ENCODE measurements at regions not wholly inside any gene's neighbourhood (a gene's known extent, or its start where the extent isn't known, plus 50 kb on each side); places are given as distances from the start of the nearest gene placed in this dataset.

- no TSS peak for BruUV-seq (replicated peaks)
- TF ChIP-seq, protein P1, sequence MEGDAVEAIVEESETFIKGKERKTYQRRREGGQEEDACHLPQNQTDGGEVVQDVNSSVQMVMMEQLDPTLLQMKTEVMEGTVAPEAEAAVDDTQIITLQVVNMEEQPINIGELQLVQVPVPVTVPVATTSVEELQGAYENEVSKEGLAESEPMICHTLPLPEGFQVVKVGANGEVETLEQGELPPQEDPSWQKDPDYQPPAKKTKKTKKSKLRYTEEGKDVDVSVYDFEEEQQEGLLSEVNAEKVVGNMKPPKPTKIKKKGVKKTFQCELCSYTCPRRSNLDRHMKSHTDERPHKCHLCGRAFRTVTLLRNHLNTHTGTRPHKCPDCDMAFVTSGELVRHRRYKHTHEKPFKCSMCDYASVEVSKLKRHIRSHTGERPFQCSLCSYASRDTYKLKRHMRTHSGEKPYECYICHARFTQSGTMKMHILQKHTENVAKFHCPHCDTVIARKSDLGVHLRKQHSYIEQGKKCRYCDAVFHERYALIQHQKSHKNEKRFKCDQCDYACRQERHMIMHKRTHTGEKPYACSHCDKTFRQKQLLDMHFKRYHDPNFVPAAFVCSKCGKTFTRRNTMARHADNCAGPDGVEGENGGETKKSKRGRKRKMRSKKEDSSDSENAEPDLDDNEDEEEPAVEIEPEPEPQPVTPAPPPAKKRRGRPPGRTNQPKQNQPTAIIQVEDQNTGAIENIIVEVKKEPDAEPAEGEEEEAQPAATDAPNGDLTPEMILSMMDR (conservative IDR thresholded peaks at IDR 0.05; ENCODE audit: low read depth, low read length): no peak
- TF ChIP-seq EZH2 (IDR thresholded peaks at IDR 0.05; ENCODE audit: borderline replicate concordance, low read depth, low read length, poor library complexity, severe bottlenecking): no peak
- intact Hi-C loops (cut with micrococcal nuclease; ENCODE audit: unreplicated experiment): no loop called here
- Histone ChIP-seq H3K27ac (ENCODE audit: low read depth, low read length, poor library complexity, severe bottlenecking) (no peak overlapping the region), H3K9me3 (ENCODE audit: low read depth, low read length, poor library complexity, severe bottlenecking) (no peaks in the 10 kb centered on the region), H3K4me3 (ENCODE audit: low read depth, low read length, poor library complexity, severe bottlenecking) (no peak overlapping the region), H3K27me3 (replicated peaks; ENCODE audit: insufficient read depth, low read depth, low read length, poor library complexity) (no peaks in the 10 kb centered on the region), H3K36me3 (ENCODE audit: insufficient read depth, low read length, poor library complexity, severe bottlenecking) (no peaks in the 10 kb centered on the region), H3K4me1 (ENCODE audit: insufficient read depth, low read length, poor library complexity, severe bottlenecking) (no peaks in the 10 kb centered on the region)
- CTCF ChIA-PET: no interaction called here
- POLR2A ChIA-PET (ENCODE audit: low non-redundant PET): no interaction called here
- DNase-seq (ENCODE audit: low spot score): no peak
These were observed 1210.4 kb downstream of the TYW1 start for GRCh38 chr7:68206946-68207485.

DNA sequence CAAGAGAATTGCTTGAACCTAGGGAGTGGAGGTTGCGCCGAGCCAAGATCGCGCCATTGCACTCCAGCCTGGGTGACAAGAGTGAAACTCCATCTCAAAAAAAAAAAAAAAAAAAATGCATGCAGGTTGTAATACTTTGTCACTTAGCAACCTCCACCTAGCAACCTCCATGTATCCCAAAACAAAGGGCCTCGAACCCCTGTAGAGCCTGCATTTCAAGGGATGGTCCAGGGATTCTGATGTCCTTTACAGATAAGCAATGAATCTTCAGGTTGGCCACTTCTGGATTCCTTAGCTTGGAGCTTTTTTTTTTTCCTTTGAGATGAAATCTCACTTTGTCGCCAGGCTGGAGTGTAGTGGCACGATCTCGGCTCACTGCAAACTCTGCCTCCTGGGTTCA is 1211.0 kb downstream of the TYW1 start:
- no peaks in the 10 kb centered on the region for H3K36me3 ChIP-seq (ENCODE audit: insufficient read depth, low read length, poor library complexity, severe bottlenecking)
- H3K9me3 ChIP-seq (ENCODE audit: low read depth, low read length, poor library complexity, severe bottlenecking): no peaks in the 10 kb centered on the region
- intact Hi-C loops (cut with micrococcal nuclease; ENCODE audit: unreplicated experiment): no loop called here
- DNase-seq (ENCODE audit: low spot score): no peak
- TF ChIP-seq, protein P1 (conservative IDR thresholded peaks at IDR 0.05; ENCODE audit: low read depth, low read length): no peak
- no peak for TF ChIP-seq EZH2 (IDR thresholded peaks at IDR 0.05; ENCODE audit: borderline replicate concordance, low read depth, low read length, poor library complexity, severe bottlenecking)
- no peak overlapping the region for H3K4me3 ChIP-seq (ENCODE audit: low read depth, low read length, poor library complexity, severe bottlenecking)
- ChIA-PET POLR2A (ENCODE audit: low non-redundant PET) (no interaction called here), CTCF (no interaction called here)
- no peak overlapping the region for H3K27ac ChIP-seq (ENCODE audit: low read depth, low read length, poor library complexity, severe bottlenecking)
- H3K27me3 ChIP-seq (replicated peaks; ENCODE audit: insufficient read depth, low read depth, low read length, poor library complexity): no peaks in the 10 kb centered on the region
- no TSS peak for BruUV-seq (replicated peaks)
- no peaks in the 10 kb centered on the region for H3K4me1 ChIP-seq (ENCODE audit: insufficient read depth, low read length, poor library complexity, severe bottlenecking)

- POLR2A ChIA-PET (ENCODE audit: low non-redundant PET): no interaction called here
- H3K27me3 ChIP-seq (replicated peaks; ENCODE audit: insufficient read depth, low read depth, low read length, poor library complexity): no peaks in the 10 kb centered on the region
- no peak for TF ChIP-seq EZH2 (IDR thresholded peaks at IDR 0.05; ENCODE audit: borderline replicate concordance, low read depth, low read length, poor library complexity, severe bottlenecking)
- TF ChIP-seq, protein P1 (conservative IDR thresholded peaks at IDR 0.05; ENCODE audit: low read depth, low read length): no peak
- CTCF ChIA-PET: no interaction called here
- H3K36me3 ChIP-seq (ENCODE audit: insufficient read depth, low read length, poor library complexity, severe bottlenecking): no peaks in the 10 kb centered on the region
- no peaks in the 10 kb centered on the region for H3K4me1 ChIP-seq (ENCODE audit: insufficient read depth, low read length, poor library complexity, severe bottlenecking)
- intact Hi-C loops (cut with micrococcal nuclease; ENCODE audit: unreplicated experiment): no loop called here
- no peak overlapping the region for H3K4me3 ChIP-seq (ENCODE audit: low read depth, low read length, poor library complexity, severe bottlenecking)
- H3K27ac ChIP-seq (ENCODE audit: low read depth, low read length, poor library complexity, severe bottlenecking): no peak overlapping the region
- BruUV-seq (replicated peaks): no TSS peak
- no peaks in the 10 kb centered on the region for H3K9me3 ChIP-seq (ENCODE audit: low read depth, low read length, poor library complexity, severe bottlenecking)
- no peak for DNase-seq (ENCODE audit: low spot score)
These were observed 1212.9 kb downstream of the TYW1 start for GRCh38 chr7:68209486-68209885.

Measured in A673 (cell line).